ENCODE measurements at regions not wholly inside any gene's neighbourhood (a gene's known extent, or its start where the extent isn't known, plus 50 kb on each side); places are given as distances from the start of the nearest gene placed in this dataset.

GRCh38 chr6:92180090-92180489, 1239.3 kb downstream of the EPHA7 start:
- TF ChIP-seq EZH2 (IDR thresholded peaks at IDR 0.05; ENCODE audit: borderline replicate concordance) (no peak), CTCF (IDR thresholded peaks at IDR 0.05; ENCODE audit: poor library complexity) (no peak), EZH2phosphoT487 (IDR thresholded peaks at IDR 0.05; ENCODE audit: low read depth, severe bottlenecking, unreplicated experiment) (no peak)

All from hepatocyte (in vitro differentiated cells).